HUES64 (cell line): ENCODE measurements at regions not wholly inside any gene's neighbourhood (a gene's known extent, or its start where the extent isn't known, plus 50 kb on each side); places are given as distances from the start of the nearest gene placed in this dataset.

Experiments used
- H3K27ac ChIP-seq: 2 replicates; pipeline ENCODE4 v1.7.0; 2013; ENCODE audit warnings: low read depth, low read length, inconsistent platforms
- H3K27me3 ChIP-seq: 2 replicates; pipeline ENCODE4 v1.6.1; 2013; ENCODE audit warnings: mild to moderate bottlenecking, low read length; ENCODE audit not compliant: insufficient read depth
- H3K36me3 ChIP-seq: 2 replicates; pipeline ENCODE4 v1.6.1; 2013; ENCODE audit warnings: mild to moderate bottlenecking, low read length; ENCODE audit not compliant: insufficient read depth
- H3K4me1 ChIP-seq: 2 replicates; pipeline ENCODE4 v1.6.1; 2013; ENCODE audit warnings: mild to moderate bottlenecking, low read length, moderate library complexity; ENCODE audit not compliant: insufficient read depth
- H3K4me3 ChIP-seq: 2 replicates; pipeline ENCODE4 v1.5.1; 2013; ENCODE audit warnings: mild to moderate bottlenecking, low read length, moderate library complexity
- H3K9ac ChIP-seq: 2 replicates; pipeline ENCODE4 v1.6.1; 2013; ENCODE audit warnings: mild to moderate bottlenecking, low read depth, low read length
- H3K9me3 ChIP-seq: 2 replicates; pipeline ENCODE4 v1.6.1; 2013; ENCODE audit warnings: low read depth, low read length; ENCODE audit not compliant: insufficient read depth
- whole genome bisulfite sequencing: fragments of 150-250, 120-280 bp; methylation state at CpG from one replicate; pipeline ENCODE4 v1.1.7; 2013; ENCODE audit warnings: missing lambda C conversion rate; 5-methylcytosine and 5-hydroxymethylcytosine counted together

GRCh38 chrX:13179100-13179499 is 134.7 kb upstream of the FAM9C start:
- 90% methylated on average over 2 of the region's 2 CpGs for WGBS

DNA sequence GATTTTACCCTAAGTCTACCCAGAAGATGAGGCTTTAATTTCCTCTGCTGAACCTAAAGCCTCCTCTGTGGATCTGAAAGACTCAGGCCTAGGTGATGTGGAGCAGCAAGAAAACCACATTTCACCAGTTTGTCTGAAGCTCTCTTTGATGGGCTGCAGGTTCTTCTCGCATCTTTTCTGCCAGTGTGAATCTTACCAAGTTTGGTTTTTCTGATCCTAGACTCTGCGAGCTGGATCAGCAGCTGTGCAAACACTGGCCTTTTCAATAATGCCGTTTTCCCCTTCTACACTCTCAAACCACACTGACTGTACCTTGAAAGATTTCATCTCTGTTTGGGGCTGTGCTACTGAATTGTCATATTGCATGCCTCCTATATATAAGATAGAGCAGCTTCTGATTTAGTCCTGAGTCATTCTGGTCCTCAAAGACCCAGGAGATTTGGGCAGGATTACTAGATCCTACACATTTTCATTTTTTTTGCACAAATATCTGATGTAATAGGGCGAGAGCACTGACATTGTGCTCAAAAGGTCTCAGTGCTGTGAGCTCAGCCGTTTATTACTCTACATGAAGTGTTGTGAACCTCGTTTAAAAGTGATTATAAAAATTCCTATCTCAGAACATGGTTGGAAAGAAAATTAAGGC is 133.6 kb upstream of the FAM9C start:
- Histone ChIP-seq H3K36me3 (no peaks in the 10 kb centered on the region), H3K4me3 (no peak overlapping the region), H3K9me3 (no peaks in the 10 kb centered on the region), H3K27ac (no peak overlapping the region), H3K4me1 (no peaks in the 10 kb centered on the region), H3K9ac (no peak overlapping the region), H3K27me3 (no peaks in the 10 kb centered on the region)
- 85% methylated on average over 5 of the region's 6 CpGs for WGBS

More at GRCh38 chrX:13179100-13179499, 134.7 kb upstream of the FAM9C start:
- Histone ChIP-seq H3K4me1 (no peaks in the 10 kb centered on the region), H3K9ac (no peak overlapping the region), H3K27me3 (no peaks in the 10 kb centered on the region), H3K27ac (no peak overlapping the region), H3K4me3 (no peak overlapping the region), H3K9me3 (no peaks in the 10 kb centered on the region), H3K36me3 (no peaks in the 10 kb centered on the region)

GRCh38 chrX:13175056-13175455 is 130.6 kb upstream of the FAM9C start:
- no peak overlapping the region for H3K9ac ChIP-seq
- H3K27me3 ChIP-seq, result no peaks in the 10 kb centered on the region
- no peaks in the 10 kb centered on the region for H3K4me1 ChIP-seq
- H3K4me3 ChIP-seq, result no peak overlapping the region
- no peaks in the 10 kb centered on the region for H3K36me3 ChIP-seq
- H3K27ac ChIP-seq, result no peak overlapping the region
- no peaks in the 10 kb centered on the region for H3K9me3 ChIP-seq
- 89% methylated on average over 1 of the region's 2 CpGs for WGBS

DNA sequence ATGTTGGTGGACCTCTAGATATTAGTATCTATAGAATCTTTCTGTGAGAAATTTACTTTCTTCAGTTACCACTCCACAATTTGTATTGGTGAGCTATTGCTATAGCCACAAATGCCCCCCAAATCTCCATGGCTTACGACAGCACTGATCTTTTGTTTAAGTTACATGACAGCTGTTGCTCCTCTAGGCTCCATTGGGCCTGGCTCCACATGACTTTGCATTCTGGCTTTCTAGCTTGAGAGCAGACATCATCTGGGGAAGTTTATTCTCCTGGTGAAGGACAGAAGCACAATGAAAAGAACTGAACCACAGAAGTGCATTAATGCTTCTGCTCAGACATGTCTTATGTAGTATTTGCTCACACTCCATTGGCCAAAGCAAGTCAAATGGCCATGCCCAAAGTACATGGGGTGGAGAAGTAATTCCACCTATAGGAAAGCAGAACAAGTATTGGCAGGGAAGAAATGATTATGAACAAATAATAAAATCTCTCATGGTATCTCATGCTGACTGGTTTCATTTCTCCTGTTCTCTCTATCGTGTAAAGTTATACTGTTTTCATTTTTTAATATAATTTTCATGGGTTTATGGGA is 126.6 kb upstream of the FAM9C start:
- Histone ChIP-seq H3K9me3 (no peaks in the 10 kb centered on the region), H3K9ac (no peak overlapping the region), H3K4me3 (no peak overlapping the region), H3K4me1 (peaks cover 1% of the 10 kb centered on the region; the same call in 1 of the 2 replicates), H3K36me3 (no peaks in the 10 kb centered on the region), H3K27ac (no peak overlapping the region), H3K27me3 (no peaks in the 10 kb centered on the region)
- 95% methylated on average over 1 of the region's 2 CpGs for WGBS

- H3K4me3 ChIP-seq, result no peak overlapping the region
- WGBS, result no CpG with 5 or more reads among the region's 2 CpGs
- no peak overlapping the region for H3K9ac ChIP-seq
- no peaks in the 10 kb centered on the region for H3K27me3 ChIP-seq
- H3K4me1 ChIP-seq, result peaks cover 13% of the 10 kb centered on the region
- H3K9me3 ChIP-seq, result no peaks in the 10 kb centered on the region
- no peak overlapping the region for H3K27ac ChIP-seq
- no peaks in the 10 kb centered on the region for H3K36me3 ChIP-seq
Observed at GRCh38 chrX:13169684-13170083, 125.3 kb upstream of the FAM9C start.

DNA sequence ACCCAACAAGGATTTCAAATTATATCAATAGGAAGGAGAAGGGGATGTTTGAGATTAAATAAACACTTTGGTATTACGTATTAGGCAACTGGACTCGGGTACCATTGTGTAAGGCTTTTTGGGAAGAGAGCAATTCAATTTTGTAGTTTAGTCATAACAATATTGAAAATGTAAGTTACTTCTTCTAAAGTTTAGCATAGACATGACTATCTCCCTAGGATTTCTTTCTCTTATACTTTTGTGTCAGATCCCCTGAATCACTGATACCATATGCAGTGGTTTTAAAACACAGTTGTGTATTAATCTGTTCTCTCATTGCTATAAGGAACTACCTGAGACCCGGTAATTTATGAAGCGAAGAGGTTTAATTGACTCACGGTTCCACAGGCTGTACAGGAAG is 123.8 kb upstream of the FAM9C start:
- no peak overlapping the region for H3K27ac ChIP-seq
- peaks cover 21% of the 10 kb centered on the region for H3K4me1 ChIP-seq
- H3K9ac ChIP-seq, result no peak overlapping the region
- no peaks in the 10 kb centered on the region for H3K9me3 ChIP-seq
- WGBS, result 98% methylated on average over 5 of the region's 5 CpGs
- H3K27me3 ChIP-seq, result peaks cover 2% of the 10 kb centered on the region; the same call in 1 of the 2 replicates
- H3K4me3 ChIP-seq, result no peak overlapping the region
- no peaks in the 10 kb centered on the region for H3K36me3 ChIP-seq

DNA sequence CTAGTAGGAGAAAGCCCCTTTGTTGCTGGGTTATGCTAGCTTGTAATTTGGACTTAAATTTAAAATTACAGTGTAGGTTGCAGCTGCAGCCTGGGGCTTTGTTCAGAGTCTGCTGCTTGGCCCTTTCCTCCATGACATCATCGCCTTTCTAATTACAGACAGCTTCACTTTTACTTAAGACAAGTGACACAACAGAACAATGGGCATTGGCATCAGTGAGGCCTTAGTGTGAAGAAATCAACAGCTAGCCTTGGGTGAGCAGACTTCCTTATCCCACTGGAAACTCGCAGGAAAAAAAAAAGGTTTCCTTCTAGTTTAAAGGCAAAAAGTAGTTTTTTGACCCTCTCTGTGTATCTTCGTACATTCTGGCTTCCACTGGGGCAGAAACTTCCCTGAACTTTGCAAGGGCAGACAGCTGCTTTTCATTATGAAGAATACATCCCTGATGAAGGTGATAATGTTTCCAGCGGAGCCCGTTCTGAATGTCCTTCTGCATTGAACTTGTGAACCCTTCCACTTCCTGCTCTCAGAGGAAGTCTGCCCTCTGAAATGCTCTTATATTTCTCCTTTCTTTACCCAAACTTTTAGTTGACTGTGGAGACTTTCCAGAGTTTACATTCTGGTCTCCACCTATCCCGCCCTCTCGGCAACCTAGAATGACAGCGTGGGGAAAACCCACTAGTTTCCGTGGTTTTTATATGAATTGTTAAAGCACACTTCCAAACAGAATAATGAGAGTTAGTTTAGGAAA is 123.2 kb upstream of the FAM9C start:
- 93% methylated on average over 7 of the region's 9 CpGs for WGBS
- H3K4me3 ChIP-seq, result no peak overlapping the region
- H3K9ac ChIP-seq, result no peak overlapping the region
- no peak overlapping the region for H3K27ac ChIP-seq
- no peaks in the 10 kb centered on the region for H3K9me3 ChIP-seq
- peaks cover 3% of the 10 kb centered on the region; the same call in 1 of the 2 replicates for H3K27me3 ChIP-seq
- H3K36me3 ChIP-seq, result no peaks in the 10 kb centered on the region
- peaks cover 21% of the 10 kb centered on the region for H3K4me1 ChIP-seq

- peaks cover 3% of the 10 kb centered on the region; the same call in 1 of the 2 replicates for H3K27me3 ChIP-seq
- H3K4me1 ChIP-seq, result peaks cover 21% of the 10 kb centered on the region
- no peaks in the 10 kb centered on the region for H3K36me3 ChIP-seq
- peak overlapping the region; percentile 12; the same call in 1 of the 2 replicates for H3K27ac ChIP-seq
- WGBS, result 55% methylated on average over 3 of the region's 6 CpGs
- H3K9ac ChIP-seq, result no peak overlapping the region
- no peaks in the 10 kb centered on the region for H3K9me3 ChIP-seq
- H3K4me3 ChIP-seq, result no peak overlapping the region
Observed at GRCh38 chrX:13165266-13166189, 121.1 kb upstream of the FAM9C start.

DNA sequence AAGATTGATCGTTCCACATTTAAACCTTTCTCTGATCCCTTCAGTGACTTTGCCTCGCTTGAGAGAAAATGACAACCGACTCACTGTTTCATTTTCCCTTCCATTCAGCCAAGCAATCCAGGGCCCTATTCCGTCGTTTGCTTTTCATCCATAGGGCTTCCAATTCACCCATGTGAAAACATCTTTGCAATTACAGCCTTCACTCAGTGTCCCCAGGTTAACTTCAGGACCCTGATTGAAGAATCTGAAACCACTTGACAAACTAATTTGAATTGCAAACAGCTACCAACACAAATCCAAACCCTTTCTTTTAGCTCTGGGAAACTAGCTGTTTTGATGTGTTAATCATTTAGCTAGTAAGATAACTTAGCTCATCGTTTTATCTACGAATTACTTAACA is 120.2 kb upstream of the FAM9C start:
- H3K4me3 ChIP-seq, result peak overlapping the region; percentile 24; the same call in 1 of the 2 replicates
- H3K9ac ChIP-seq, result no peak overlapping the region
- H3K27ac ChIP-seq, result peak overlapping the region; percentile 75; the same call in 1 of the 2 replicates
- peaks cover 21% of the 10 kb centered on the region for H3K4me1 ChIP-seq
- no peaks in the 10 kb centered on the region for H3K36me3 ChIP-seq
- peaks cover 3% of the 10 kb centered on the region; the same call in 1 of the 2 replicates for H3K27me3 ChIP-seq
- no peaks in the 10 kb centered on the region for H3K9me3 ChIP-seq
- WGBS, result 5% methylated on average over 5 of the region's 7 CpGs

DNA sequence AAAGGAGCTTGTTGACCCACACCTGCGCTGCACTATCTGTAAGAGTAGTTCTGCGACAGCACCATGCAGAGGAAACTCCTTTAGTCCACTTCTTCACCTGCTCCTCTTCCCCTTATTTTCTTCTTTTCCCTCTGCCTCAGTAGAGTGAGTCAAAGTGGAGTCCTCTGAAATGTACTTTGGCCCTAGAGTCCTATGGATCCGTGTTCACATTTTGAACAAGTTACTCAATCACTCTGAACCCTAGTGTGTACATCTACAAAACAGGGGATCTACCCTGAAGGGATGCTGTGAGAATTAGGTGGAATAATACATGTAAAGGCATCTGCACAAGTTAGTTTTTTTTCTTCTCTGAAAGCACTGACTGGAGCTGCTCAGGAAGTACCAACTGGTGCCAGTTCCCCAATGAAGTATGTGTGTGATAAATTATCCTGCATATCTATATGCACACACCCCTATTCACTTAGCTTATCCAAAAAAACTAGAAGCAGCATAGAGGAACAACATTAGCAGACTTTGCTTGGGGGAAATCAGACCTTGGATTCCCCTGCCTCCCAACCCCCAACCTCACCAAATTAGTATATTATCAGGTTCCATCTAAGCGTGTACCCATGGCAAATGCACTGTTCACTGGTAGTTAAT is 118.5 kb upstream of the FAM9C start:
- H3K9me3 ChIP-seq, result no peaks in the 10 kb centered on the region
- no peak overlapping the region for H3K27ac ChIP-seq
- H3K4me3 ChIP-seq, result no peak overlapping the region
- H3K27me3 ChIP-seq, result peaks cover 3% of the 10 kb centered on the region; the same call in 1 of the 2 replicates
- H3K4me1 ChIP-seq, result peaks cover 21% of the 10 kb centered on the region
- WGBS, result 100% methylated on average over 3 of the region's 4 CpGs
- no peaks in the 10 kb centered on the region for H3K36me3 ChIP-seq
- no peak overlapping the region for H3K9ac ChIP-seq
